Calu3 (cell line): ENCODE measurements at regions not wholly inside any gene's neighbourhood (a gene's known extent, or its start where the extent isn't known, plus 50 kb on each side); places are given as distances from the start of the nearest gene placed in this dataset.

Source experiments
- BruUV-seq: library from RNA; stranded (reverse); fragments of 400-500 nt; replicated peaks from 2 replicates; lab custom pipeline; 2021; lab: Mats Ljungman, UMichigan
- CTCF ChIA-PET: fragments of 300-600 bp; sonication (Branson Sonifier 250); formaldehyde crosslinking; loops from one replicate; lab custom pipeline; 2022; ENCODE audit warnings: antibody characterized with exemption; lab: Charles Lee
- DNase-seq: peaks from one replicate; pipeline ENCODE4 v3.0.0; 2022
- H3K27ac Mint-ChIP-seq: one replicate; pipeline ENCODE4 v1.8.0; 2022; ENCODE audit warnings: mixed read lengths; ENCODE audit not compliant: unreplicated experiment
- H3K27me3 Mint-ChIP-seq: one replicate; pipeline ENCODE4 v1.8.0; 2022; ENCODE audit warnings: mixed read lengths; ENCODE audit not compliant: unreplicated experiment
- H3K36me3 Mint-ChIP-seq: one replicate; pipeline ENCODE4 v1.8.0; 2022; ENCODE audit warnings: mild to moderate bottlenecking, moderate library complexity, mixed read lengths; ENCODE audit not compliant: insufficient read depth, unreplicated experiment
- H3K4me1 Mint-ChIP-seq: one replicate; pipeline ENCODE4 v1.8.0; 2022; ENCODE audit warnings: mild to moderate bottlenecking, low read depth, mixed read lengths; ENCODE audit not compliant: unreplicated experiment
- H3K4me3 Mint-ChIP-seq: one replicate; pipeline ENCODE4 v1.8.0; 2022; ENCODE audit warnings: mild to moderate bottlenecking, low read depth, moderate library complexity, mixed read lengths; ENCODE audit not compliant: unreplicated experiment
- H3K9me3 Mint-ChIP-seq: one replicate; pipeline ENCODE4 v1.8.0; 2022; ENCODE audit warnings: low read depth, mixed read lengths; ENCODE audit not compliant: unreplicated experiment
- intact Hi-C: fragments of 100-400 bp; cut with micrococcal nuclease; formaldehyde crosslinking; loops from one replicate; pipeline ENCODE4 v1.10.0; 2022; ENCODE audit not compliant: unreplicated experiment
- TF ChIP-seq, protein P1 (sequence below): fragments of 200-600 bp; IDR thresholded peaks from one replicate; pipeline ENCODE4 v1.8.0; 2022; ENCODE audit warnings: antibody characterized with exemption; ENCODE audit not compliant: unreplicated experiment

DNA sequence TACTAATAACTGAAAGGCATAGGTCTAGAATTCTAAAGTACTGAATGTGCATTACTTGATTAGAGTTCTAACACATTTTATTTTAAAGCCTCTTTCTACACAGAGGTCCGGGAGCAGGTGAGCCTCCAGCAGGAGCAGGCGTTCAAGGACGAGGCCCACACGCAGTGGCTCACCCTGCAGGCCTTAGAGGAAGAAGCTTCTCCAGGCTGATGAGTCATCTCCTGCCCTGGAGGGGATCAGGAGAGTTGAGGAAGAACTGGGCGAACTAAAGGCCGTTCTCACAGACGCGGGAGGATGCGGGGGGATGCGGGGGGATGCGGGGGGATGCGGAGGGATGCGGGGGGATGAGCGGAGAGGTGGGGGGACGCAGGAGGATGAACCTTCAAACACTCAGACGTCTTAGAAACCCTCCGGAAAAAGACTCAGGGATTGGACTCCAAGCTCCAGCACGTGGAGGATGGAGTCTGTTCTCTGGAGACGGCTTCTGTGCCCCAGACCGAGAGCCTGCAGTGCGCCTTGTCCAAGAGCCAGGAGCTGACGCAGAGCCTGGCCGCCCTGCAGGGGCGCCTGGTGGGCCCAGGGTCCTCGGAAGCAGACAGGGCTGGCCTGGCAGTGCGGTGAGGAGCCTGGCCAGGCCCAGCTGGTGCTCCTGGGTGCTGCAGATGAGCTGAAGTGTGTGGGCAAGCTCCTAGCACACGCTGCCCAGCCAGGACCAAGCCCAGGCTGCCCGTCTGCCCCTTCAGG, 433.7 kb upstream of the TPK1 start:
- DNase-seq = no peak
- TF ChIP-seq, protein P1, sequence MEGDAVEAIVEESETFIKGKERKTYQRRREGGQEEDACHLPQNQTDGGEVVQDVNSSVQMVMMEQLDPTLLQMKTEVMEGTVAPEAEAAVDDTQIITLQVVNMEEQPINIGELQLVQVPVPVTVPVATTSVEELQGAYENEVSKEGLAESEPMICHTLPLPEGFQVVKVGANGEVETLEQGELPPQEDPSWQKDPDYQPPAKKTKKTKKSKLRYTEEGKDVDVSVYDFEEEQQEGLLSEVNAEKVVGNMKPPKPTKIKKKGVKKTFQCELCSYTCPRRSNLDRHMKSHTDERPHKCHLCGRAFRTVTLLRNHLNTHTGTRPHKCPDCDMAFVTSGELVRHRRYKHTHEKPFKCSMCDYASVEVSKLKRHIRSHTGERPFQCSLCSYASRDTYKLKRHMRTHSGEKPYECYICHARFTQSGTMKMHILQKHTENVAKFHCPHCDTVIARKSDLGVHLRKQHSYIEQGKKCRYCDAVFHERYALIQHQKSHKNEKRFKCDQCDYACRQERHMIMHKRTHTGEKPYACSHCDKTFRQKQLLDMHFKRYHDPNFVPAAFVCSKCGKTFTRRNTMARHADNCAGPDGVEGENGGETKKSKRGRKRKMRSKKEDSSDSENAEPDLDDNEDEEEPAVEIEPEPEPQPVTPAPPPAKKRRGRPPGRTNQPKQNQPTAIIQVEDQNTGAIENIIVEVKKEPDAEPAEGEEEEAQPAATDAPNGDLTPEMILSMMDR = no peak
- BruUV-seq = no TSS peak
- intact Hi-C loops = no loop called here
- no peaks in the 10 kb centered on the region for H3K36me3 Mint-ChIP-seq
- H3K9me3 Mint-ChIP-seq = peaks cover 22% of the 10 kb centered on the region
- no peak overlapping the region for H3K27ac Mint-ChIP-seq
- no peak overlapping the region for H3K4me3 Mint-ChIP-seq
- CTCF ChIA-PET = no interaction called here
- H3K4me1 Mint-ChIP-seq = no peaks in the 10 kb centered on the region
- H3K27me3 Mint-ChIP-seq = no peaks in the 10 kb centered on the region

DNA sequence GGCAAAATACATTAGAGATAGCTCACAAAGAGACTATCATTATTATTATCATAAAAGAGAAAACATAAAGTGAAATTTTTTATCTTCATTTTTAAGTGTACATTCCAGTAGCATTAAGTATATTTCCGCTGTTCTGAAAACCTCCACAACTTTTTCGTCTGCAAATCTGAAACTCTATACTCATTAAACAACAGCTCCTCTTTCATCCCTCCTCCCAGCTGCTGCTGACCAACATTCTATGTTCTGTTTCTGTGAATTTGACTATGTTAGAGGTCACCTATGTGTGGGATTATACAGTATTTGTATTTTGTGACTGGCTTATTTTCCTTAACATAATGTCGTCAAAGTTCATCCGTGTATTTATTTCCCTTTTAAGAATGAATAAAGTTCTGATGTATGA, 429.3 kb upstream of the TPK1 start:
- TF ChIP-seq, protein P1 = no peak
- CTCF ChIA-PET = interaction anchor here (0.8 kb wide), 1 partner anchor 1547 kb away, joined by 3 read pairs; no protein-coding TSS in a partner anchor
- H3K4me3 Mint-ChIP-seq = no peak overlapping the region
- DNase-seq = no peak
- no TSS peak for BruUV-seq
- H3K4me1 Mint-ChIP-seq = no peaks in the 10 kb centered on the region
- H3K9me3 Mint-ChIP-seq = peaks cover 12% of the 10 kb centered on the region
- no peaks in the 10 kb centered on the region for H3K36me3 Mint-ChIP-seq
- H3K27me3 Mint-ChIP-seq = no peaks in the 10 kb centered on the region
- H3K27ac Mint-ChIP-seq = no peak overlapping the region
- intact Hi-C loops = no loop called here

DNA sequence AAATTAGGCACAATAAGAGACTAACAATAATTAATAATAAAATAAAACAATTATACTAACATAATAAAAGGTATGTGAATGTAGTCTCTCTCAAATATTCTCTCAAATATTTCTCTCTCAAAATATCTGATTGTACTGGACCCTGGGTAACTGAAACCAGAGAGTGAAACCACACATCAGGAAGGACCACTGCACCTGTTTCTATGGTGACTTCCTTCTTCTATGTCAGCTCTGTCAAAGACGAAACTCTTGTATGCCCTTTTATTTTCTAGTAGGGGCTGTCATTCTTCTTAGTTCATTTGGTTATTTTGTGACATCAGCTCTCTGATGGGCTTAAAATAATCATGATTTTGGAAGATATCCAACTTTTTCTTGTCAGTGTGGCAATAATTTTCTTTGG, 428.0 kb upstream of the TPK1 start:
- no peak for DNase-seq
- no TSS peak for BruUV-seq
- Mint-ChIP-seq H3K9me3 (peaks cover 15% of the 10 kb centered on the region), H3K4me3 (no peak overlapping the region), H3K36me3 (no peaks in the 10 kb centered on the region), H3K4me1 (no peaks in the 10 kb centered on the region), H3K27me3 (no peaks in the 10 kb centered on the region), H3K27ac (no peak overlapping the region)
- intact Hi-C loops = no loop called here
- TF ChIP-seq, protein P1 = no peak
- CTCF ChIA-PET = no interaction called here

DNA sequence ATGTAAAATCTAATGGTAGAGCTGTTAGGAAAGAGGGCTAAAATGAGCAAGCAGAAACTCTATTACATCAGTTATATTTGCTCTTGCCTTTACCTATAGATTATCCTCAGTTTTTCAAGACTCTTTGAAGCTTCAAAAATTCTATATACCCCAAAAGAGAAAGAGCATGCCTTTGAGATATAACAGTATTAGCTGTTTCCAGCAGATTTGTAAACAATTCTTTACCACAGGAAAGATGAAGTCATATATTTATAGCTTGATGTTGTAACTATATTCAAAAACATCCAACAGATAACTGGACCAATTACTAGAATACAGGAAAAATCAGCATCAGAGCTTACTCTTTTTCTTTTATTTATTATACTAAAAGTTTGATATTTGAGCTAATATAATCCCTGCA, 416.2 kb upstream of the TPK1 start:
- CTCF ChIA-PET = no interaction called here
- intact Hi-C loops = no loop called here
- TF ChIP-seq, protein P1 = no peak
- Mint-ChIP-seq H3K36me3 (no peaks in the 10 kb centered on the region), H3K27me3 (no peaks in the 10 kb centered on the region), H3K4me3 (no peak overlapping the region), H3K9me3 (peaks cover 13% of the 10 kb centered on the region), H3K27ac (no peak overlapping the region), H3K4me1 (no peaks in the 10 kb centered on the region)
- no peak for DNase-seq
- no TSS peak for BruUV-seq
